Kidney capillary endothelial cell (primary cell): ENCODE measurements at regions not wholly inside any gene's neighbourhood (a gene's known extent, or its start where the extent isn't known, plus 50 kb on each side); places are given as distances from the start of the nearest gene placed in this dataset.
"Not testable (repeated sequence)": the region's sequence is repeated elsewhere in the genome, so short reads cannot be mapped to it uniquely, and the experiment has no call there.

Source experiments
- DNase-seq: peaks from one replicate; pipeline ENCODE4 v3.0.0-alpha.2; 2018; ENCODE audit warnings: low spot score

- no peak for DNase-seq
These were observed 362.0 kb upstream of the ADARB2 start for GRCh38 chr10:2099321-2099720.

DNA sequence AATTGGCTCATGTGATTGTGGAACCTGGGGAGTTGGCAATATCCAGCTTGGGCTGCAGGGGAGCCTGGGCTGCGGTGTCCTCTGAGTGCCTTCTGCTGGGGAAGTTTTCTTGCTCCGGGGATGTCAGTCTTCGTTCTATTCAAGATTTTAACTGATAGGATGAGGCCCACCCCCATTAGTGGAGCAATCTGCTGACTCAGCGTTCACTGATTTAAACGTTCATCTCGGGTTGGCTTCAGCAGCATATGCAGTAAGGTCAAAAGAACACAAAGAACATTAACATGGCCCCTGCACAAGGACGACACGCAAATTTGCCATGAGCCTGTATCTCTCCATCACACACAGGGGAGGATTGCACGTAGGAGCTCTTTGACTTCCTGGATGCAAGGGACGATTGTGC is 360.6 kb upstream of the ADARB2 start:
- no peak for DNase-seq

- DNase-seq: no peak
These were observed 356.8 kb upstream of the ADARB2 start for GRCh38 chr10:2094171-2094570.

DNA sequence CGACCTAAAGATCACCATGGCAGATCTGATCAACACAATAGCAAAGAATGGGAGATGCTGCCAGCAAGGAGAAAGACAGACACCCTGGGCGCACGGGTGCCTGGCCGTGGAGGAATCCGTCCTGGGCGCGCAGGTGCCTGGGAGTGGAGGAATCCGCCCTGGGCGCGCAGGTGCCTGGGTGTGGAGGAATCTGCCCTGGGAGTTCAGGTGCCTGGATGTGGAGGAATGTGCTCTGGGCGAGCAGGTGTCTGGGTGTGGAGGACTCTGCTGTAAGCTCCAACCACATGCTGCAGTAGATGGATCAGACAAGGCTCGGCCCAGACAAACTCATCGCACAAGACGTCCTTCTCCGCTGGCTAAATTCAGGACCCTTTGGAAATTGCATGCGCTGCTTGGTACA is 346.3 kb upstream of the ADARB2 start:
- DNase-seq: no peak

DNA sequence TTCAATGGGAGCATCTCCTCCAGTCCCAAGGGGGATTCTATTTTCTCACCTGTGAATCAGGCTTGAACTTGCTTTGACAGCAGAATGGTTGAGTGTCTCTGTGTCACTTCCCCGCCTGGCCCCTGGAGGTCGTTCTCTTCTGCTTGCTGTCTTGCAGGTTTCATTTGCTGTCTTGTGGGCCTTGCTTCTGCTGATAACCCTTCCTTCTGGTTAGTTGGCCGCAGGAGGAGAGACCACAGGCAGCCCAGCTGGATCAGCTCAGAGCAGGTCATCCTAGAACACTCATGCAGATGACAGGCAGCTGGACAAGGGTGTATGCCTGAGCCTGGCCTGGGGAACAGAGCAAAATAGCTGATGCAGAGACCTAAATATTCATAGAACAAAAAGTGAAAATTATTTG is 344.2 kb upstream of the ADARB2 start:
- DNase-seq: no peak

- DNase-seq: no peak
These were observed 342.3 kb upstream of the ADARB2 start for GRCh38 chr10:2079603-2080078.

- DNase-seq: no peak
These were observed 339.9 kb upstream of the ADARB2 start for GRCh38 chr10:2077231-2077630.

GRCh38 chr10:2076528-2076927 is 339.2 kb upstream of the ADARB2 start:
- DNase-seq: no peak

DNA sequence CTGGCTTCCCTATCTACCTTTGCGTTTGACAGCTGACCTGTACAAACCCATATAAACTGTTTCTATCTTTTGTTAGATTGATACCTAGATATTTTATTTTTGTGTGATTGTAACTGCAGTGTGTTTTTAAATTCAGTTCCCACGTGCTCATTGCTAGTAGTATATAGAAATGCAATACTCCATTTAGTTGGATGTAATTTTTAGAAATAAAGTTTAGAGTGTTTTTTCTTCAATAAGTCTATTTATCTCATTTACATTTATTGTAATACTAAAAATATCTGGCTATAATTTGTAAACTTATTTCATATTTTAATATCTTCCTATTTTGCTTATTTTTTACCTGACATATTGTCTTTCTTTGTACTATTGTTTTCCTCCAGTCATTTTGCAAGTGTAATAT is 329.7 kb upstream of the ADARB2 start:
- DNase-seq: no peak

DNA sequence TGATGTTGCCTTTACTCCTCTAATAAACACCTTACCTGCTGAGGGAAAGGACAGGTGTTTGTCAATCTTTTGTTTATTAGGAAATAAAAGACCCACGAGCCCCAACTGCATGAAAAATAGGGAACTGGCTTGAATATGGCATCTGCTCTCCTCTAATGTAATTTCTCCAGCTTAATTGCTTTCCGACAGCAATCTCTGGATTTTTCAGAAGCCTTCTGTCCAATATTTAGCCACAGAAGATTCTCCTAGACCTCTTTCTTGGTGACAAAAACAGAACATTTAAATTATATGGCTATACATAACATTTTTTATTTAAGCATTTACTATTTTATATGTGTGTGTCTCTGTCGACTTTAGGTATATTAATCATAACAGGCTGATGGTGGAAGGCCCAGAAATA is 317.4 kb upstream of the ADARB2 start:
- no peak for DNase-seq

- DNase-seq: no peak
These were observed 316.5 kb upstream of the ADARB2 start for GRCh38 chr10:2053805-2054204.

DNA sequence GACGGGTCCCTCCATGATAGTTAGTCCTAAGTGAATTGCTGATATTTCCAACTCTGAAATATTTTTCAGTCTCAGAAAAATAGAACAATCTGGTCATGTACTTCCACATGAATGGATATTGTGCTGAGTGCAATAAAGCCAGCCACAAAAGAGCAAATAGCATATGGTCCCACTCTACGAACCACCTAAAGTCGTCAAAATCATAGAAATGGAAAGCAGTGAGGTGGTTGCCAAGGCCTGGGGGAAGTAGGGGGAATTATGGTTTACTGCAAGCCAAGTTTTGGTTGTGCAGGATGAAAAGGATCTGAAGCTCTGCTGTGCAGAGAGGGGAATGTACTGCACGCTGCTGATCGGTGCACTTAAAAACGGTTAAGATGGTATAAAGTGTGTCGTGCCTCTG is 313.8 kb upstream of the ADARB2 start:
- no peak for DNase-seq

GRCh38 chr10:2049560-2049959 is 312.2 kb upstream of the ADARB2 start:
- DNase-seq: no peak

DNA sequence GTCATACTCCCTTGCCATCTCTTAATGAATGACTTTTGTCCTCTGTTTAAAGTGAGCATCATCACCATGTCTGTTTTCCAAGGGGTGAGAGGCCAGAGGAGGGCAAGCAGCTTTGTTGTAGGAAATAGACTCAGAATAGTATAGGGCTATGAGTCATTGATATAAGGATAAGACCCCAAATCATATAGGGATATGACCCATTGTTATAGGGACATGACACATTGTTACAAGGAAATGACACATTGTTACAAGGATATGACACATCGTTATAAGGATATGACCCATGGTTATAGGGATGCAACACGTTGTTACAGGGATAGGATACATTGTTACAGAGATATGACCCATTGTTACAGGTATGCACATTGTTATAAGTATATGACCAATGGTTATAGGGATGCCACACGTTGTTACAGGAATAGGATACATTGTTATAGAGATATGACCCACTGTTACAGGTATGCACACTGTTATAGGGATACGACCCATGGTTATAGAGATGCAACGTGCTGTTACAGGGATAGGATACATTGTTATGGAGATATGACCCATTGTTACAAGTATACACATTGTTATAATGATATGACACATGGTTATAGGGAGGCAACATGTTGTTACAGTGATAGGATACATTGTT is 311.1 kb upstream of the ADARB2 start:
- no peak for DNase-seq

GRCh38 chr10:2047679-2048078 is 310.4 kb upstream of the ADARB2 start:
- no peak for DNase-seq

GRCh38 chr10:2043379-2043778 is 306.1 kb upstream of the ADARB2 start:
- no peak for DNase-seq

DNA sequence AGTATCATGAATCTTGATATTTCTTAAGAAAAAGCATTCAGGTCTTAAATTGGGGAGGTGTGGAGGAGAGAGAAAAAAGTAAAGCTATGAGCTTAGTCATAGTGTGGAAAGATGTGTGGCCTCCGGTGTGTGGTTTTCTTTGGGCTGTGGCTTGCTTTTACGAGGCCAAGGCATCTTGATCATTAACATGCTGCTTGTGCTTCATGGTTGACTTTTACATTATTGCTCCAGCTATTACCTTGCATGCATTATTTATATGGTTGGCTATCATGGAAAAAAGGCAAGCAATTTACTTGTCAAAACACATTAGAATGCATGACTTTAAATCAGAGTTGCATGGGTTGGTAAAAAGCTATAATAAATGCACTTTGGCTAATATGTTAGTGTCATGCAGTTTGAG is 300.7 kb upstream of the ADARB2 start:
- DNase-seq: no peak

DNA sequence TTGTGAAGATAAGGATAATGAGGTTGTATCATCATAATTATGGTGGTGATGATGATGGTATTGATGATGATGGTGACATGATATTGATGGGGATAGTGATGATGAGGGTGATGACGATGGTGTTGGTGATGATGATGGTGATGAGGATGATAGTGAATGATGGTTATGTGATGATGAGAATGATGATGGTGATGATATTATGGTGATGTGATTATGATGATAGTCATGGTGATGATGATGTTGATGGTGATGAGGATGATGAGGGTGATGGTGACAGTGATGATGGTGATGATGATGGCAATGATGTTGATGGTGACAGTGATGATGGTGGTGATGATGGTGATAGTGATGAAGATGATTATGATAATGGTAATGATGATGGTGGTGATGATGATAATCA is 299.9 kb upstream of the ADARB2 start:
- DNase-seq: no peak

- DNase-seq: no peak
These were observed 298.9 kb upstream of the ADARB2 start for GRCh38 chr10:2036209-2036608.

GRCh38 chr10:2030046-2030445 is 292.7 kb upstream of the ADARB2 start:
- DNase-seq: no peak

- DNase-seq: no peak
These were observed 289.6 kb upstream of the ADARB2 start for GRCh38 chr10:2026936-2027335.

- not testable (repeated sequence) for DNase-seq
These were observed 287.4 kb upstream of the ADARB2 start for GRCh38 chr10:2024750-2025149.

DNA sequence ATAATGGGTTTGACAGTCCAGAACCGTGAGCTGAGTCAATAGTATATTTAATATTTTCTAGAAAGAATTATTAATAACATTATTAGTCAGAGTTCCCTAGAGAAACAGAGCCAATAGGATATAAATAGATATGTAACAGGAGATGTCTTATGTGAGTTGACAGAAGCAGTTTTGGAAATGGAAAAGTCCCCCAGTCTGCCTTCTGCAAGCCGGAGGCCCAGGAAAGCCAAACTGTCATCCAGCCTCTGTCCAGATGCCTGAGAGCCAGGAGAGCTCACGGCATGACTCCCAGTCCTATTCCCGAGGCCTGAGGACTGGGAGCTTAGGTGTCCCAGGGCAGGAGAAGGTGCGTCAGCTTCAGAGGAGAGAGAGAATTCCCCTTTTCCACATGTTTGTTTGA is 286.4 kb upstream of the ADARB2 start:
- no peak for DNase-seq

GRCh38 chr10:2022401-2022800 is 285.1 kb upstream of the ADARB2 start:
- no peak for DNase-seq

DNA sequence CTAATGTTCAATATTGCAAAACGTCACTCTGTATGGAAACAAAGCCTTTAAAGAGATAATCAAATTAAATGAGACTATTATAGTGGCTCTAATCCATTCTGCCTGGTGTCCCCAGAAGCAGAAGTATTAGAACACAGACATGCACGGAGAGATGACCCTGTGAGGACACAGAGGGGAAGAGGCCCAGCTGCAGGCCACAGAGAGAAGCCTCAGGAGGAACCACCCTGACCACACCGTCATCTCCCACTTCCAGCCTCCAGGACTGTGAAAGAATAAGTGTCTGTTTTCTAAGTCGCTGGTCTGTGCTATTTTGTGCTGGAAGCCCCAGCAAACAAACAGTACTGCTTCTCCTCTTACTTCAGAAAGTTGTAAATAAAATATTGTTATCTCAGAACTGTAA is 283.5 kb upstream of the ADARB2 start:
- no peak for DNase-seq
